GM19023 (cell line): ENCODE measurements at regions not wholly inside any gene's neighbourhood (a gene's known extent, or its start where the extent isn't known, plus 50 kb on each side); places are given as distances from the start of the nearest gene placed in this dataset.
A peak's percentile ranks its signal among the peaks of the same experiment; 100 is the strongest.
"Not testable (repeated sequence)": the region's sequence is repeated elsewhere in the genome, so short reads cannot be mapped to it uniquely, and the experiment has no call there.

Source experiments
- ATAC-seq: cut with Tn5 transposase; IDR thresholded peaks from one replicate; pipeline ENCODE4 v1.9.1; 2021; ENCODE audit warnings: mild to moderate bottlenecking, moderate library complexity; ENCODE audit not compliant: unreplicated experiment

GRCh38 chrX:26908218-26908617, 554.9 kb downstream of the PPP4R3C start:
- ATAC-seq, result no peak

DNA sequence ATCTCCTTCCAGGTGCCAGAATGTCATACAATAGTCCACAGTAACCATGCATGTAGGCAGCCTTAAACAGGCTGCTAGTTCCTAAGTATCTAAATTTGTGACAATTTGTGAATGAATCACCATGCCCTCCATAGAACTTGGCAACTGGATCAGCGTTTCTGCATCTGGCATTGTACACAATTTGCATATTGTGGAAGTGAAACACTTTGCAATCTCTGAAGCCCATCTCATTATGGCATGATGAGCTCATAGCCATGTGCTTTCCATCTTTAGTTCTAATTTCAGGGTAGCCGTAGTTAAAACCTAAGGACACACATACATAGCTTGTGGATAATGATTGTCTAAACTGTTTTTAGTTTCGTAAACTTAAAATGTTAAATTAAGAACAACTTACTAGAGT, 573.6 kb downstream of the PPP4R3C start:
- ATAC-seq, result no peak

DNA sequence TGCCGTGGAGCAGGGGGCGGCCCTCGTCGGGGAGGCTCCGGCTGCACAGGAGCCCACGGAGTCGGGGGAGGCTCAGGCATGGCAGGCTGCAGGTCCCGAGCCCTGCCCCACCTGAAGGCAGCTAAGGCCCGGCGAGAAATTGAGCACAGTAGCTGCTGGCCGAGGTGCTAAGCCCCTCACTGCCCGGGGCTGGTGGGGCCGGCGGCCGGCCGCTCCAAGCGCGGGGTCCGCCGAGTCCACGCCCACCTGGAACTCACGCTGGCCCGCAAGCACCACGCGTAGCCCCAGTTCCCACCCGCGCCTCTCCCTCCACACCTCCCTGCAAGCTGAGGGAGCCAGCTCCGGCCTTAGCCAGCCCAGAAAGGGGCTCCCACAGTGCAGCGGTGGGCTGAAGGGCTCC, 589.4 kb downstream of the PPP4R3C start:
- no peak for ATAC-seq

DNA sequence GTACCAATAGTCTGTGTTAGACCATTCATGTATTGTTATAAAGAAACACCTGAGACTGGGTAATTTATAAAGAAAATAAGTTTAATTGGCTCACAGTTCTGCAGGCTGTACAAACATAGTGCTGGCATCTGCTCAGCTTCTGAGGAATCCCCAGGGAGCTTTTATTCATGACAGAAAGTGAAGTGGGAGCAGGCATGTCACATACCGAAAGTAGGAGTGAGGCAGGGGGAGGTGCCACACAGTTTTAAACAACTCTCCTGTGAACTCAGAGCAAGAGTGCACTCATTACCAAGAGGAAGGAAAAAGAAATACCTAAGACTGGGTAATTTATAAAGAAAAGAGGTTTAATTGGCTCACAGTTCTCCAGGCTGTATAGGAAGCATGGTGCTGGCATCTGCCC, 591.2 kb downstream of the PPP4R3C start:
- ATAC-seq, result no peak

GRCh38 chrX:26851981-26852380, 611.2 kb downstream of the PPP4R3C start:
- ATAC-seq, result no peak

GRCh38 chrX:26848511-26848910, 614.6 kb downstream of the PPP4R3C start:
- ATAC-seq, result no peak

- ATAC-seq, result no peak
These were observed 618.1 kb downstream of the PPP4R3C start for GRCh38 chrX:26845056-26845455.

- no peak for ATAC-seq
These were observed 606.5 kb downstream of the MAGEB5 start for GRCh38 chrX:26822448-26822847.

GRCh38 chrX:26789751-26790150, 573.8 kb downstream of the MAGEB5 start:
- no peak for ATAC-seq

GRCh38 chrX:26788402-26788998, 572.5 kb downstream of the MAGEB5 start:
- no peak for ATAC-seq

DNA sequence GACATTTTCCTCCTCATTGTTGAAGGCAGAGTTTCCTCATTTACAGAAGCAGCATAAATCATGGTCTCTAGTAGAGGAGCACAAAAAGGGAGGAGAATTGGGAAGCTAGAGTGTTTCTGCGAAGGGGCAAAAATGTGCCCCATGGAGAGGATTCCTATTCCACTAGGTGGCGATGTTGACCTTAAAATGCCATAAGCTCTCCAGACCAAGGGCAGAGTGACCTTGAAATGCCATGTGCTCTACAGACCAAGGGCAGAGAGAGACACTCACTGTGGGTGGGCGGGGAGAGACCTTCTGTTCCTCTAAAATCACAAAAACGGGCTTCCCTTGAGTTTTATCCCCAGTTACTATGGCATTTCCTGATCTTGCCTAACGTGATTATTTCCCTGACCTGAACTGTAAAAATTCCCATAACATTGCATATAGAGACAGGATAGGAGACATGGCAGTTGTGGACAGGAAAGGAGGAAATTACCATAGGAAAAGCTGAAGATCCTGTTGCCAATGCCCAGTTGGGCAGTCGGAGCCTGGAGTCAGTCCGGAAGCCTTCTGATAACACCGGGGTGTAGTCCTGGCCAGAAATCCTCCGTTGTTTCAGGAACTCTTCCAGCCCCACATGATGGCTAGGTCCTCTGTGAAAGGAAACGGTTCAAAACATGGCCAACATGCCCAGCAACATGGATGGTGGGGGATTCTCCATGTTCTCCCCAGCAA, 567.7 kb downstream of the MAGEB5 start:
- ATAC-seq, result peak; percentile 76

- ATAC-seq, result no peak
These were observed 562.4 kb downstream of the MAGEB5 start for GRCh38 chrX:26778320-26778888.

DNA sequence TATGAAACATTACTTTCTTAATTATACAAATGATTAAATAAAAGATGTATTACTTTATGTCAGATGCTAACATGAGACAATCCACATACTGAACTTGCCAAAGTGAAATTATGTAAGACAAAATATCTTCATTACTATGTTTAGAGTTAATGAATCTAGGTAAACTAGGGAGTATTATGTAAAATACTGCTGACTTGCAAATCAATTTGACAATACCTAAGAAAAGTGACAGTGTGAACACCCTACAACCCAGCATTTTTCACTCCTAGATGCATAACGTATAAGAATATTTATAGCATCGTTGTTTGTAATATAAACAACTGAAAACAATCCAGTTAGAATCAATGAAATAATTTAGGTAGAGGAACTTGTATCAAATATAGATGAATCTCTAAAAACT, 546.3 kb downstream of the MAGEB5 start:
- ATAC-seq, result no peak

GRCh38 chrX:26755760-26756159, 539.8 kb downstream of the MAGEB5 start:
- ATAC-seq, result not testable (repeated sequence)

GRCh38 chrX:26747877-26748276, 531.9 kb downstream of the MAGEB5 start:
- ATAC-seq, result no peak

DNA sequence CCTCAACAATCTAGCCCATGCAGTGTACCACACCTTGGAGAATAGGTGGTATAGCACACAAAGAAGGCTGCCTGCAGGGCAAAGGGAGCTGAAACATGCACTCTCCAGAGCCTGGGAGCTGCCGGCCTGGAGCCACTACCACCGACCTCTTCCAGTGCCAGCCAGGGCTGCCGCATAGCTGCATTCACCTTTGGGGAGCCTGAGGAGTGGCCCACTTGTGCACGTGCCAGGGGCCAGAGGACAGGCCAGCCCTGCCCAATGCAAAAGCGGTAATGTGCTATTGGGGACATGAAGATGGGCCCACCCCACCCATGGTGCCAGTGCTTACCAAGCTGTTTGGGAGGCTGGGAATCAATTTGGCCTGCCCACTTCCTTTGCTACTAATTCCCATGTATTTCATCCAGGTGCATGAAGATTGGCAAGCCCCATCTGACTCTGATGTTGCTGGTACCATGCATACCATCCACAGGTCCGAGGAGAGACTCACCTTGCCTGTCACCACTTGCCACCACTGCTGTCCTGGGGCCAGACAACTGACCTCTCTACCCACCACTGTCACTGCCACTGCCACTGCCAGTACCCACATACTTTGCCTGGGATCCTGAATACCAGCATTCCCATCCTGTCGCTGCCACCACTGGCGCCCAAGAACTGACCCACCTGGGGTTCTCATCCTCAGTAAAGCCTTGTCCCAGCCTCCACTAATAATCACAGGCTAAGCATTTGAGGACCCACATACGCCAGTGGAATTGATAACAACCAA, 506.9 kb downstream of the MAGEB5 start:
- ATAC-seq, result no peak

DNA sequence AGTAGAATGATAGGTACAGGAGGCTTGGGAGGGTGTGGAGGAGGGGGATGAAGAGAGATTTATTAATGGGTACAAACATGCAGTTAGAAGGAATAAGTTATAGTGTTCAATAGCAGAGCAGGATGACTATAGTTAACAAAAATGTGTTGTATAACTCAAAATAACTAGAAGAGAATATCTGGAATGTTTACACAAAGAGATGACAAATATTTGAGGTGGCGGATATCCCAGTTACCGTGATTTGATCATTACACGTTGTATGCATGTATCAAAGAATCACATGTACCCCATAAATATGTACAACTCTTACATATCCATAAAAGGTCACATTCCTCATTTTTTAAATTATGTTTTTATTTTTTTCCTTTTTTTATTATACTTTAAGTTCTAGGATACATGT, 456.6 kb downstream of the MAGEB5 start:
- no peak for ATAC-seq

DNA sequence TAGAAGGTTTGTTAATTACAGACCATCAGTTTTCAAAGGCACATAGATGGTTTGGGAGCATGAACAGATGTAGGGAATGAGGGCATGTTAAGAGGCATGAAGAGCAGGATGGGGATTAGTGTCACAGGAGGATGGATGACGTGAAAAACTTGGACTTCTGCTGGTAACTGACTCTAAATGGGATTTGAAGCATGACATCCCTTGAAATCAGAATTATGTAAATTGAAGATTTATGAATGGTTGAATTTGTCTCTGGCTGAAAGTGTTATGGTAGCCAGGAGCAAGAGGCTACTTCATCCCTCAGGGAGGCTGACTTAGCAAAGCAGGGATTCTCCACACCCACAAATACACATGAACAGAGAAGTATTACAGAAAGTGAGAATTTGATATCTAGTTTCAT, 454.6 kb downstream of the MAGEB5 start:
- no peak for ATAC-seq

GRCh38 chrX:26664919-26665318, 448.9 kb downstream of the MAGEB5 start:
- no peak for ATAC-seq

DNA sequence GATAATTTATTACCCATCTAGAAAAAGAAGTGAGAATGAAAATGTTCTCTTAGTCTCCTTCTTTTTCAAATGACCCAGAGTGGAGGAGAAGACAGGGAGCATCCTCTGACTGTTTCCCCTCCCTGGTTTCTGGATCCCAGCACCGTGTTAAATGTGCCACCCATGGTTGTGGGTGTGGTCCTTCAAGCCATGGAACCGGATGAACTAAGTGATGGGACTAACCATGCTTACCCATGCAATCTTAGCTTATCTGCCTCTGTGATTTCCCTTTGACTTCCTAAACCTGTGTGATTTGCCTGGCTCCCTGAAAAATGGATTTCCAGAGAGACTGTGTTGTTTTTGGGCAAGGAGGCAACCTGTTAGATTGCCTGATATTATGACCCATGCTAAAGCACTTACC, 437.1 kb downstream of the MAGEB5 start:
- ATAC-seq, result no peak

DNA sequence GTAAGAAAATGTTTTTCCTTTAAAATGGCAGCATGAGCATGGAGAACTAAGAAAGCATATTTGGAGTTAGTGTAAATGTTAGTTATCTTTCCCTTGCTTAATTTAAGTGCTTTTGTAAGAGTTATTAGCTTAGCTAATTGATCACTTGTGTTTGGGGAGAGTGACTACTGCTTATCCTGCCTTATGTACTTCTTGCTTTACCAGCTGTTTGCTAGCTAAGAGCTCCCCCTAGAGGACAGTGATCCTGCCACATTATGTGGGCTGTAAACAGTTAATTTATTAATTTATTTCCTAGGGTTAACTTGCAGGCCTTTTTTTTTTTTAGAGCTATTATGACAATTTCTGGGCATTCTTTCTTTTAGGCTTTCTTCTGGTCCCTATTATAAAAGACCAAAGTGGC, 435.8 kb downstream of the MAGEB5 start:
- no peak for ATAC-seq

GRCh38 chrX:26649534-26649933, 433.6 kb downstream of the MAGEB5 start:
- ATAC-seq, result no peak
